ENCODE measurements at regions not wholly inside any gene's neighbourhood (a gene's known extent, or its start where the extent isn't known, plus 50 kb on each side); places are given as distances from the start of the nearest gene placed in this dataset.

DNA sequence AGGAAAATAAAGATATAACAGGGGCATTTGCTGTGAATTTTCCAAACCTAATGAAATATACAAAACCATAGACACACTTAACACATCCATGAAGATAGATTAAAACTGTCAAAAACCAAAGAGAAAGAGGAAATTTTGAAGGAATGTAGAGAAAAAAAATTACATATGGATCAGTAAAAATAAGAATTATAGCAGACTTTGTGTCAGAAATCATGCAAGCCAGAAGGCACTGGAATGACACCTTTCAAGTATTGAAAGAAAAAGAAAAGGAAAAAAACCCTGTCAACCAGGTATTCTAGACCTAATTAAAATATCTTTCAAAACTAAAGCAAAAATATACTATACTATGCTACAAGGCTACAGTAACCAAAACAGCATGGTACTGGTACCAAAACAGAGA lies 125.8 kb upstream of the PALMD start:
- TF ChIP-seq TAF1 (IDR thresholded peaks at IDR 0.05; ENCODE audit: borderline replicate concordance, insufficient read depth, low read length): no peak
- no peak for TF ChIP-seq POLR2AphosphoS5 (IDR thresholded peaks at IDR 0.05; ENCODE audit: low read depth, low read length)
- TF ChIP-seq, protein P1, sequence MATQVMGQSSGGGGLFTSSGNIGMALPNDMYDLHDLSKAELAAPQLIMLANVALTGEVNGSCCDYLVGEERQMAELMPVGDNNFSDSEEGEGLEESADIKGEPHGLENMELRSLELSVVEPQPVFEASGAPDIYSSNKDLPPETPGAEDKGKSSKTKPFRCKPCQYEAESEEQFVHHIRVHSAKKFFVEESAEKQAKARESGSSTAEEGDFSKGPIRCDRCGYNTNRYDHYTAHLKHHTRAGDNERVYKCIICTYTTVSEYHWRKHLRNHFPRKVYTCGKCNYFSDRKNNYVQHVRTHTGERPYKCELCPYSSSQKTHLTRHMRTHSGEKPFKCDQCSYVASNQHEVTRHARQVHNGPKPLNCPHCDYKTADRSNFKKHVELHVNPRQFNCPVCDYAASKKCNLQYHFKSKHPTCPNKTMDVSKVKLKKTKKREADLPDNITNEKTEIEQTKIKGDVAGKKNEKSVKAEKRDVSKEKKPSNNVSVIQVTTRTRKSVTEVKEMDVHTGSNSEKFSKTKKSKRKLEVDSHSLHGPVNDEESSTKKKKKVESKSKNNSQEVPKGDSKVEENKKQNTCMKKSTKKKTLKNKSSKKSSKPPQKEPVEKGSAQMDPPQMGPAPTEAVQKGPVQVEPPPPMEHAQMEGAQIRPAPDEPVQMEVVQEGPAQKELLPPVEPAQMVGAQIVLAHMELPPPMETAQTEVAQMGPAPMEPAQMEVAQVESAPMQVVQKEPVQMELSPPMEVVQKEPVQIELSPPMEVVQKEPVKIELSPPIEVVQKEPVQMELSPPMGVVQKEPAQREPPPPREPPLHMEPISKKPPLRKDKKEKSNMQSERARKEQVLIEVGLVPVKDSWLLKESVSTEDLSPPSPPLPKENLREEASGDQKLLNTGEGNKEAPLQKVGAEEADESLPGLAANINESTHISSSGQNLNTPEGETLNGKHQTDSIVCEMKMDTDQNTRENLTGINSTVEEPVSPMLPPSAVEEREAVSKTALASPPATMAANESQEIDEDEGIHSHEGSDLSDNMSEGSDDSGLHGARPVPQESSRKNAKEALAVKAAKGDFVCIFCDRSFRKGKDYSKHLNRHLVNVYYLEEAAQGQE (IDR thresholded peaks at IDR 0.05; ENCODE audit: insufficient read depth in 1 of 2, low read depth in 2 of 2, low read length in 2 of 2): no peak
- TF ChIP-seq SIN3A (IDR thresholded peaks at IDR 0.05; ENCODE audit: borderline replicate concordance, insufficient read depth, low read length): no peak
